ENCODE measurements at regions not wholly inside any gene's neighbourhood (a gene's known extent, or its start where the extent isn't known, plus 50 kb on each side); places are given as distances from the start of the nearest gene placed in this dataset.

DNA sequence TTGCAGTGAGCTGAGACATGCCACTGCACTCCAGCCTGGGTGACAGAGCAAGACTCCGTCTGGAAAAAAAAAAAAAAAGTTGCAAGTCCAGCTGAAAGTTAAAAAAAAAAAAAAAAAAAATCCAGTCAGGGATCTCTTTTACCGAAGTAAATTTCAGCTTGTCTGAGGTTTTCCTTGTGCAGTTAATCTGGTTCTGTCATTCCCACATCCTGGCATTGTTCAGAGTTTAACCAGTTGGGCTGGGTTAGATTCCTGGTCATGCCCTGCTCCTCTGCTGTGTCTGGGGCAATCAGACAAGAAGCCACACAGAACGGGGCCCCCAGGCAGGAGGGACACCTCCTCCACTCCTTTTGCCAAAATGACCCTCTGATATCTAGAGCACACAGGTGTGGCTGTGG is 84.1 kb upstream of the KLHL25 start:
- TF ChIP-seq CTCF (IDR thresholded peaks at IDR 0.05; ENCODE audit: low read depth, low read length) (no peak), EZH2phosphoT487 (IDR thresholded peaks at IDR 0.05; ENCODE audit: low read depth) (no peak)
